ENCODE measurements at regions not wholly inside any gene's neighbourhood (a gene's known extent, or its start where the extent isn't known, plus 50 kb on each side); places are given as distances from the start of the nearest gene placed in this dataset.

- H3K79me1 ChIP-seq (ENCODE audit: low read depth, low read length) = no peaks in the 10 kb centered on the region
- no peaks in the 10 kb centered on the region for H3K9me3 ChIP-seq (replicated peaks in 1 of 2; ENCODE audit: control insufficient read depth in 2 of 2, insufficient read depth in 1 of 2, low read depth in 1 of 2, low read length in 2 of 2)
- no peak overlapping the region for H3K4me3 ChIP-seq (ENCODE audit: low read length in 2 of 2)
- DNase-seq (ENCODE audit: low spot score) = no peak
- H3K18ac ChIP-seq (ENCODE audit: low read length) = no peak overlapping the region
- H3K4me2 ChIP-seq (ENCODE audit: insufficient read depth, low read length, poor library complexity, severe bottlenecking) = no peak overlapping the region
- H3K23ac ChIP-seq (ENCODE audit: low read depth, low read length, poor library complexity) = no peak overlapping the region
- no peak overlapping the region for H3K9ac ChIP-seq (ENCODE audit: low read depth, low read length, poor library complexity)
- no peak overlapping the region for H2BK12ac ChIP-seq (ENCODE audit: low read length)
- H2AFZ ChIP-seq (ENCODE audit: low read length) = no peak overlapping the region
- H3K27me3 ChIP-seq (ENCODE audit: control insufficient read depth in 3 of 3, insufficient read depth in 3 of 3, low read depth in 1 of 3, low read length in 3 of 3) = no peaks in the 10 kb centered on the region
- no CpG with 5 or more reads among the region's 1 CpG for WGBS, 2 donors (ENCODE audit: extremely low coverage in 2 of 2, insufficient read length in 2 of 2, insufficient replicate concordance in 1 of 2)
- no peak overlapping the region for H2AK5ac ChIP-seq (ENCODE audit: low read depth, low read length)
- H2BK120ac ChIP-seq (ENCODE audit: low read depth, low read length) = no peak overlapping the region
- no peaks in the 10 kb centered on the region for H3K4me1 ChIP-seq (ENCODE audit: control insufficient read depth in 2 of 2, insufficient read depth in 1 of 2, low read depth in 1 of 2, low read length in 2 of 2)
- no peak overlapping the region for H2BK15ac ChIP-seq (ENCODE audit: low read length)
- no peak overlapping the region for H4K91ac ChIP-seq (ENCODE audit: low read depth, low read length, poor library complexity)
- H3K4ac ChIP-seq (ENCODE audit: low read length) = no peak overlapping the region
- H4K8ac ChIP-seq (ENCODE audit: low read depth, low read length) = no peak overlapping the region
- H2BK5ac ChIP-seq (ENCODE audit: low read length) = no peak overlapping the region
- H3K27ac ChIP-seq (replicated peaks; ENCODE audit: low read length) = no peak overlapping the region
- H3K14ac ChIP-seq (ENCODE audit: low read length) = no peak overlapping the region
- H3K36me3 ChIP-seq (replicated peaks in 1 of 2; ENCODE audit: control insufficient read depth in 2 of 2, insufficient read depth in 2 of 2, low read length in 2 of 2) = no peaks in the 10 kb centered on the region
These were observed 135.2 kb downstream of the EFNB2 start for GRCh38 chr13:106400289-106400688.

- Histone ChIP-seq H3K79me1 (ENCODE audit: low read depth, low read length) (no peaks in the 10 kb centered on the region), H3K27me3 (ENCODE audit: control insufficient read depth in 3 of 3, insufficient read depth in 3 of 3, low read depth in 1 of 3, low read length in 3 of 3) (no peaks in the 10 kb centered on the region), H3K4me3 (ENCODE audit: low read length in 2 of 2) (no peak overlapping the region), H2AFZ (ENCODE audit: low read length) (no peak overlapping the region), H2BK120ac (ENCODE audit: low read depth, low read length) (no peak overlapping the region), H3K9me3 (replicated peaks in 1 of 2; ENCODE audit: control insufficient read depth in 2 of 2, insufficient read depth in 1 of 2, low read depth in 1 of 2, low read length in 2 of 2) (no peaks in the 10 kb centered on the region), H3K27ac (replicated peaks; ENCODE audit: low read length) (no peak overlapping the region), H3K4me2 (ENCODE audit: insufficient read depth, low read length, poor library complexity, severe bottlenecking) (no peak overlapping the region), H2BK5ac (ENCODE audit: low read length) (no peak overlapping the region), H3K4ac (ENCODE audit: low read length) (no peak overlapping the region), H3K4me1 (ENCODE audit: control insufficient read depth in 2 of 2, insufficient read depth in 1 of 2, low read depth in 1 of 2, low read length in 2 of 2) (no peaks in the 10 kb centered on the region), H3K23ac (ENCODE audit: low read depth, low read length, poor library complexity) (no peak overlapping the region), H3K14ac (ENCODE audit: low read length) (no peak overlapping the region), H2BK12ac (ENCODE audit: low read length) (no peak overlapping the region), H3K36me3 (replicated peaks in 1 of 2; ENCODE audit: control insufficient read depth in 2 of 2, insufficient read depth in 2 of 2, low read length in 2 of 2) (no peaks in the 10 kb centered on the region), H4K91ac (ENCODE audit: low read depth, low read length, poor library complexity) (no peak overlapping the region), H2BK15ac (ENCODE audit: low read length) (no peak overlapping the region), H3K18ac (ENCODE audit: low read length) (no peak overlapping the region), H2AK5ac (ENCODE audit: low read depth, low read length) (no peak overlapping the region), H4K8ac (ENCODE audit: low read depth, low read length) (no peak overlapping the region), H3K9ac (ENCODE audit: low read depth, low read length, poor library complexity) (no peak overlapping the region)
- no peak for DNase-seq (ENCODE audit: low spot score)
- WGBS, 2 donors (ENCODE audit: extremely low coverage in 2 of 2, insufficient read length in 2 of 2, insufficient replicate concordance in 1 of 2) = no CpG with 5 or more reads among the region's 1 CpG
These were observed 137.2 kb downstream of the EFNB2 start for GRCh38 chr13:106398289-106398688.

- H2BK5ac ChIP-seq (ENCODE audit: low read length) = no peak overlapping the region
- H3K4me3 ChIP-seq (ENCODE audit: low read length in 2 of 2) = no peak overlapping the region
- no peak for DNase-seq (ENCODE audit: low spot score)
- WGBS, 2 donors (ENCODE audit: extremely low coverage in 2 of 2, insufficient read length in 2 of 2, insufficient replicate concordance in 1 of 2) = no CpG with 5 or more reads among the region's 4 CpGs
- H3K4me1 ChIP-seq (ENCODE audit: control insufficient read depth in 2 of 2, insufficient read depth in 1 of 2, low read depth in 1 of 2, low read length in 2 of 2) = no peaks in the 10 kb centered on the region
- no peak overlapping the region for H3K18ac ChIP-seq (ENCODE audit: low read length)
- H2BK15ac ChIP-seq (ENCODE audit: low read length) = no peak overlapping the region
- no peak overlapping the region for H2AK5ac ChIP-seq (ENCODE audit: low read depth, low read length)
- no peaks in the 10 kb centered on the region for H3K27me3 ChIP-seq (ENCODE audit: control insufficient read depth in 3 of 3, insufficient read depth in 3 of 3, low read depth in 1 of 3, low read length in 3 of 3)
- no peaks in the 10 kb centered on the region for H3K36me3 ChIP-seq (replicated peaks in 1 of 2; ENCODE audit: control insufficient read depth in 2 of 2, insufficient read depth in 2 of 2, low read length in 2 of 2)
- no peak overlapping the region for H3K4me2 ChIP-seq (ENCODE audit: insufficient read depth, low read length, poor library complexity, severe bottlenecking)
- H3K4ac ChIP-seq (ENCODE audit: low read length) = no peak overlapping the region
- no peak overlapping the region for H3K9ac ChIP-seq (ENCODE audit: low read depth, low read length, poor library complexity)
- no peak overlapping the region for H3K27ac ChIP-seq (replicated peaks; ENCODE audit: low read length)
- peaks cover 0 to 1% of the 10 kb centered on the region in 2 donors for H3K9me3 ChIP-seq (replicated peaks in 1 of 2; ENCODE audit: control insufficient read depth in 2 of 2, insufficient read depth in 1 of 2, low read depth in 1 of 2, low read length in 2 of 2)
- no peak overlapping the region for H3K14ac ChIP-seq (ENCODE audit: low read length)
- no peaks in the 10 kb centered on the region for H3K79me1 ChIP-seq (ENCODE audit: low read depth, low read length)
- H2AFZ ChIP-seq (ENCODE audit: low read length) = no peak overlapping the region
- H3K23ac ChIP-seq (ENCODE audit: low read depth, low read length, poor library complexity) = no peak overlapping the region
- no peak overlapping the region for H2BK12ac ChIP-seq (ENCODE audit: low read length)
- H4K91ac ChIP-seq (ENCODE audit: low read depth, low read length, poor library complexity) = no peak overlapping the region
- no peak overlapping the region for H2BK120ac ChIP-seq (ENCODE audit: low read depth, low read length)
- no peak overlapping the region for H4K8ac ChIP-seq (ENCODE audit: low read depth, low read length)
These were observed 141.7 kb downstream of the EFNB2 start for GRCh38 chr13:106393776-106394175.

GRCh38 chr13:106391681-106392080, 143.8 kb downstream of the EFNB2 start:
- H3K23ac ChIP-seq (ENCODE audit: low read depth, low read length, poor library complexity) = no peak overlapping the region
- no peak overlapping the region for H3K27ac ChIP-seq (replicated peaks; ENCODE audit: low read length)
- peak overlapping the region; percentile 37 for H2AFZ ChIP-seq (ENCODE audit: low read length)
- DNase-seq (ENCODE audit: low spot score) = no peak
- no peaks in the 10 kb centered on the region for H3K36me3 ChIP-seq (replicated peaks in 1 of 2; ENCODE audit: control insufficient read depth in 2 of 2, insufficient read depth in 2 of 2, low read length in 2 of 2)
- no peak overlapping the region for H2BK5ac ChIP-seq (ENCODE audit: low read length)
- peaks cover 2 to 3% of the 10 kb centered on the region in 2 donors for H3K9me3 ChIP-seq (replicated peaks in 1 of 2; ENCODE audit: control insufficient read depth in 2 of 2, insufficient read depth in 1 of 2, low read depth in 1 of 2, low read length in 2 of 2)
- no peak overlapping the region for H3K14ac ChIP-seq (ENCODE audit: low read length)
- WGBS, 2 donors (ENCODE audit: extremely low coverage in 2 of 2, insufficient read length in 2 of 2, insufficient replicate concordance in 1 of 2) = no CpG with 5 or more reads among the region's 6 CpGs
- no peak overlapping the region for H2BK12ac ChIP-seq (ENCODE audit: low read length)
- no peak overlapping the region for H3K4ac ChIP-seq (ENCODE audit: low read length)
- no peak overlapping the region for H3K18ac ChIP-seq (ENCODE audit: low read length)
- no peaks in the 10 kb centered on the region for H3K4me1 ChIP-seq (ENCODE audit: control insufficient read depth in 2 of 2, insufficient read depth in 1 of 2, low read depth in 1 of 2, low read length in 2 of 2)
- no peak overlapping the region for H3K4me3 ChIP-seq (ENCODE audit: low read length in 2 of 2)
- H4K8ac ChIP-seq (ENCODE audit: low read depth, low read length) = no peak overlapping the region
- no peak overlapping the region for H3K4me2 ChIP-seq (ENCODE audit: insufficient read depth, low read length, poor library complexity, severe bottlenecking)
- H2AK5ac ChIP-seq (ENCODE audit: low read depth, low read length) = no peak overlapping the region
- no peak overlapping the region for H2BK120ac ChIP-seq (ENCODE audit: low read depth, low read length)
- H4K91ac ChIP-seq (ENCODE audit: low read depth, low read length, poor library complexity) = no peak overlapping the region
- H3K27me3 ChIP-seq (ENCODE audit: control insufficient read depth in 3 of 3, insufficient read depth in 3 of 3, low read depth in 1 of 3, low read length in 3 of 3) = no peaks in the 10 kb centered on the region
- H3K9ac ChIP-seq (ENCODE audit: low read depth, low read length, poor library complexity) = no peak overlapping the region
- H2BK15ac ChIP-seq (ENCODE audit: low read length) = no peak overlapping the region
- no peaks in the 10 kb centered on the region for H3K79me1 ChIP-seq (ENCODE audit: low read depth, low read length)

All from neuronal stem cell (in vitro differentiated cells).